ENCODE measurements at regions not wholly inside any gene's neighbourhood (a gene's known extent, or its start where the extent isn't known, plus 50 kb on each side); places are given as distances from the start of the nearest gene placed in this dataset.

GRCh38 chr10:78518224-78518623, 484.6 kb downstream of the RPS24 start:
- TF ChIP-seq, protein P1, sequence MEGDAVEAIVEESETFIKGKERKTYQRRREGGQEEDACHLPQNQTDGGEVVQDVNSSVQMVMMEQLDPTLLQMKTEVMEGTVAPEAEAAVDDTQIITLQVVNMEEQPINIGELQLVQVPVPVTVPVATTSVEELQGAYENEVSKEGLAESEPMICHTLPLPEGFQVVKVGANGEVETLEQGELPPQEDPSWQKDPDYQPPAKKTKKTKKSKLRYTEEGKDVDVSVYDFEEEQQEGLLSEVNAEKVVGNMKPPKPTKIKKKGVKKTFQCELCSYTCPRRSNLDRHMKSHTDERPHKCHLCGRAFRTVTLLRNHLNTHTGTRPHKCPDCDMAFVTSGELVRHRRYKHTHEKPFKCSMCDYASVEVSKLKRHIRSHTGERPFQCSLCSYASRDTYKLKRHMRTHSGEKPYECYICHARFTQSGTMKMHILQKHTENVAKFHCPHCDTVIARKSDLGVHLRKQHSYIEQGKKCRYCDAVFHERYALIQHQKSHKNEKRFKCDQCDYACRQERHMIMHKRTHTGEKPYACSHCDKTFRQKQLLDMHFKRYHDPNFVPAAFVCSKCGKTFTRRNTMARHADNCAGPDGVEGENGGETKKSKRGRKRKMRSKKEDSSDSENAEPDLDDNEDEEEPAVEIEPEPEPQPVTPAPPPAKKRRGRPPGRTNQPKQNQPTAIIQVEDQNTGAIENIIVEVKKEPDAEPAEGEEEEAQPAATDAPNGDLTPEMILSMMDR (conservative IDR thresholded peaks at IDR 0.05; ENCODE audit: low read depth, low read length): no peak
- TF ChIP-seq EZH2 (IDR thresholded peaks at IDR 0.05; ENCODE audit: borderline replicate concordance, low read depth, low read length, poor library complexity, severe bottlenecking): no peak
